Right atrium auricular region (tissue), 2 donors: ENCODE measurements at regions not wholly inside any gene's neighbourhood (a gene's known extent, or its start where the extent isn't known, plus 50 kb on each side); places are given as distances from the start of the nearest gene placed in this dataset.

Experiments
- DNase-seq: peaks from one replicate; pipeline ENCODE4 v3.0.0-alpha.2; 2019; ENCODE audit warnings: low spot score
- H3K27ac ChIP-seq, 2 donors: fragments of 200-600 bp; sonication (generic); 1 replicate in 1 of 2; 2 replicates in 1 of 2; pipeline ENCODE4 v1.5.1; 2016 to 2019
- H3K27me3 ChIP-seq, 2 donors: fragments of 200-600 bp; sonication (generic); one replicate each; pipeline versions ENCODE4 v1.5.1 to v1.6.0; 2017 to 2019
- H3K36me3 ChIP-seq: fragments of 200-600 bp; sonication (generic); one replicate; pipeline ENCODE4 v1.5.1; 2016
- H3K4me1 ChIP-seq, 2 donors: fragments of 200-600 bp; sonication (generic); one replicate each; pipeline versions ENCODE4 v1.5.1 to v1.6.0; 2017 to 2019
- H3K4me3 ChIP-seq, 2 donors: fragments of 200-600 bp; sonication (generic); 1 replicate in 1 of 2; 2 replicates in 1 of 2; pipeline ENCODE4 v1.5.1; 2017 to 2019; ENCODE audit warnings: mild to moderate bottlenecking in 1 of 2, moderate library complexity in 1 of 2
- H3K9me3 ChIP-seq, 2 donors: fragments of 200-600 bp; sonication (generic); one replicate each; pipeline ENCODE4 v1.5.1; 2019
- TF ChIP-seq, protein P1 (sequence below), 2 donors: fragments of 200-600 bp; sonication (generic); IDR thresholded peaks; one replicate each; pipeline ENCODE4 v1.5.1; 2019; ENCODE audit warnings: antibody characterized with exemption in 2 of 2

DNA sequence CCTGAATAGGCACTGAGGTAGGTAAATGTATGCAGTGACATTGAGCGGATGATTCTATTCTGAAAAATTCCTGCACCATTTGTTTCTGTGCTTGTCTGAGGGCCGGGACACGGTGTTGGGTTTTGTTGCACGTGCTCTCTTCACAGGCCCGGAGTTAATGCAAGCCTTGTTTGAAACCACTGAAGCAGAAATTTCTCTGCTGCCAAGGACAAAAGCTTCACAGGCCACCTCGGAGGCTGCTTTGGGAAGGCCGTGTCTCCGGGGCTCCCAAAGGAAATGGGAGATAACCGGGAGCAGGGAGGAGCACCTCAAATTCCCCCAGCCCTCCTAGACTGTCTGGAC is 179.4 kb downstream of the OPA1 start:
- no peak for DNase-seq

DNA sequence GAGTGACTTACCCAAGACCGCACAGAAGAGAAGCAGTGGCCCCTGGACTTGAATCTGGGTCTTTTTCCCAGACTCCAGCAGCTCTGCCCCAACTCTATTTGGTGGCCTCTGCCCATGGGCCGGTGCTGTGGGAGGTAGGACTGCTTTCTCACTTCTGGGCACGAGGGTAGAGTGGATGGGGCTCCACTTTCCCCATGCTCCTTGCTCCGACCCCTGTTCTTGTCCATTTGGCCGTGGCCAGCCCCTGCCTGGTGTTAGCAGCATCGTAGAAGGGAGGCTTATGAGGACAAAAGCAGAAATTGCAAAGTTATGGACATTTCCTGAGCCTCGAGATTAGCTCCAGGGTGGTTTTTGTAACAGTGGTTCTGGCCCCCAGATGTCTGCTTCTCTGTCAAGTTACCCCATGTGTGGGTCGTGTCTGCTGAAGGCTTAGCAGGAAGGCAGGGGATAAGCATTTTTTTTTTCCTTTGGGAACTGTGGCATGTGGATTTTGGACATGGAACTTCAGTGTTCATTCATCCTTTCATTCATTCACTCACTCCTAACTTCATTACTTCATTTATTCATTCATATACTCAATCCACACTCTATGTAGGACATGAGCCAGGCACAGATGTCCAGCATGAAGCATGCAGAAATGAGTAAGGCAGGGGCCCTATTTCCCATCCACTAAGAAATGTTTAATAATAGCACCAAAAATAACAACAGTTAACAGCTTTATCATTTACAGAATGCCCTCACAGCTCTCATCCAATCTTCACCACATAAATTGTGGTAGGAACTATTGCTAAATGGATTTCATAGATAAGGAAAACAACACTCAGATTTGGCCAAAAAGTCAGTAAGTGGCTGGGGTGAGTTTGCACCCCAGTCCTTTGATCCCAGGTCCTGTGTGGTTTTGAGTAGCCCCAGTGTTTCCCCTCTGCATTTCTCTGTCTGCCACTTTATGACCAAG is 180.5 kb downstream of the OPA1 start:
- no peaks in the 10 kb centered on the region for H3K27me3 ChIP-seq
- H3K36me3 ChIP-seq: no peaks in the 10 kb centered on the region
- H3K4me3 ChIP-seq: no peak overlapping the region
- H3K27ac ChIP-seq: no peak overlapping the region
- DNase-seq: no peak
- H3K9me3 ChIP-seq: no peaks in the 10 kb centered on the region
- TF ChIP-seq, protein P1, sequence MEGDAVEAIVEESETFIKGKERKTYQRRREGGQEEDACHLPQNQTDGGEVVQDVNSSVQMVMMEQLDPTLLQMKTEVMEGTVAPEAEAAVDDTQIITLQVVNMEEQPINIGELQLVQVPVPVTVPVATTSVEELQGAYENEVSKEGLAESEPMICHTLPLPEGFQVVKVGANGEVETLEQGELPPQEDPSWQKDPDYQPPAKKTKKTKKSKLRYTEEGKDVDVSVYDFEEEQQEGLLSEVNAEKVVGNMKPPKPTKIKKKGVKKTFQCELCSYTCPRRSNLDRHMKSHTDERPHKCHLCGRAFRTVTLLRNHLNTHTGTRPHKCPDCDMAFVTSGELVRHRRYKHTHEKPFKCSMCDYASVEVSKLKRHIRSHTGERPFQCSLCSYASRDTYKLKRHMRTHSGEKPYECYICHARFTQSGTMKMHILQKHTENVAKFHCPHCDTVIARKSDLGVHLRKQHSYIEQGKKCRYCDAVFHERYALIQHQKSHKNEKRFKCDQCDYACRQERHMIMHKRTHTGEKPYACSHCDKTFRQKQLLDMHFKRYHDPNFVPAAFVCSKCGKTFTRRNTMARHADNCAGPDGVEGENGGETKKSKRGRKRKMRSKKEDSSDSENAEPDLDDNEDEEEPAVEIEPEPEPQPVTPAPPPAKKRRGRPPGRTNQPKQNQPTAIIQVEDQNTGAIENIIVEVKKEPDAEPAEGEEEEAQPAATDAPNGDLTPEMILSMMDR (IDR thresholded peaks at IDR 0.05): no peak
- H3K4me1 ChIP-seq: no peaks in the 10 kb centered on the region

More for the DNA sequence above, 179.4 kb downstream of the OPA1 start:
- TF ChIP-seq, protein P1 (IDR thresholded peaks at IDR 0.05): no peak
- Histone ChIP-seq H3K9me3 (no peaks in the 10 kb centered on the region), H3K27ac (no peak overlapping the region), H3K4me1 (no peaks in the 10 kb centered on the region), H3K4me3 (no peak overlapping the region), H3K27me3 (no peaks in the 10 kb centered on the region), H3K36me3 (no peaks in the 10 kb centered on the region)

GRCh38 chr3:193774272-193774915 is 181.4 kb downstream of the OPA1 start:
- no peak overlapping the region for H3K4me3 ChIP-seq
- no peak for DNase-seq
- no peaks in the 10 kb centered on the region for H3K27me3 ChIP-seq
- no peak overlapping the region for H3K27ac ChIP-seq
- TF ChIP-seq, protein P1 (IDR thresholded peaks at IDR 0.05): no peak
- no peaks in the 10 kb centered on the region for H3K4me1 ChIP-seq
- H3K36me3 ChIP-seq: no peaks in the 10 kb centered on the region
- H3K9me3 ChIP-seq: no peaks in the 10 kb centered on the region

DNA sequence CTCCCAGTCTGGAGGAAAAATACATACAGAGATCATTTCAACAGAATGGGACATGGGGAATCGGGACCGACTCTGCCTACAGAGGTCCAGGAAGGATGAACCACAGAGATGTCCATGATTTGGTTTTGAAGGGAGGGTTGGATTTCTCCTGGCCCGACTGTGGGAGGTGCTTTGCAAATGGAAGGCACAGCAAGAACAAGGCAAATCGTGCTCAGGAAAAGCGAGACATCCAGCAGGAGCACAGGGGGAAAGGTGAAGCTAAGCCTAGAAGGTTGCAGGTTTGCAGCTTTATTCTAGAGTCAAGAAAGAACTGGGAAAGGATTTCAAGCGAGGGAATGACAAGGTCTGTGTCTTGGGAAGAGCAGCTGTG is 181.9 kb downstream of the OPA1 start:
- no peak overlapping the region for H3K4me3 ChIP-seq
- no peak overlapping the region for H3K27ac ChIP-seq
- TF ChIP-seq, protein P1 (IDR thresholded peaks at IDR 0.05): no peak
- H3K27me3 ChIP-seq: no peaks in the 10 kb centered on the region
- no peaks in the 10 kb centered on the region for H3K36me3 ChIP-seq
- no peak for DNase-seq
- no peaks in the 10 kb centered on the region for H3K4me1 ChIP-seq
- H3K9me3 ChIP-seq: no peaks in the 10 kb centered on the region

- TF ChIP-seq, protein P1 (IDR thresholded peaks at IDR 0.05): no peak
- Histone ChIP-seq H3K27me3 (no peaks in the 10 kb centered on the region), H3K9me3 (no peaks in the 10 kb centered on the region), H3K36me3 (no peaks in the 10 kb centered on the region), H3K27ac (no peak overlapping the region), H3K4me1 (peaks cover 0 to 3% of the 10 kb centered on the region in 2 donors), H3K4me3 (no peak overlapping the region)
- DNase-seq: no peak
These were observed 182.5 kb downstream of the OPA1 start for GRCh38 chr3:193775421-193776077.
